ENCODE measurements at regions not wholly inside any gene's neighbourhood (a gene's known extent, or its start where the extent isn't known, plus 50 kb on each side); places are given as distances from the start of the nearest gene placed in this dataset.
"Not testable (repeated sequence)": the region's sequence is repeated elsewhere in the genome, so short reads cannot be mapped to it uniquely, and the experiment has no call there.

DNA sequence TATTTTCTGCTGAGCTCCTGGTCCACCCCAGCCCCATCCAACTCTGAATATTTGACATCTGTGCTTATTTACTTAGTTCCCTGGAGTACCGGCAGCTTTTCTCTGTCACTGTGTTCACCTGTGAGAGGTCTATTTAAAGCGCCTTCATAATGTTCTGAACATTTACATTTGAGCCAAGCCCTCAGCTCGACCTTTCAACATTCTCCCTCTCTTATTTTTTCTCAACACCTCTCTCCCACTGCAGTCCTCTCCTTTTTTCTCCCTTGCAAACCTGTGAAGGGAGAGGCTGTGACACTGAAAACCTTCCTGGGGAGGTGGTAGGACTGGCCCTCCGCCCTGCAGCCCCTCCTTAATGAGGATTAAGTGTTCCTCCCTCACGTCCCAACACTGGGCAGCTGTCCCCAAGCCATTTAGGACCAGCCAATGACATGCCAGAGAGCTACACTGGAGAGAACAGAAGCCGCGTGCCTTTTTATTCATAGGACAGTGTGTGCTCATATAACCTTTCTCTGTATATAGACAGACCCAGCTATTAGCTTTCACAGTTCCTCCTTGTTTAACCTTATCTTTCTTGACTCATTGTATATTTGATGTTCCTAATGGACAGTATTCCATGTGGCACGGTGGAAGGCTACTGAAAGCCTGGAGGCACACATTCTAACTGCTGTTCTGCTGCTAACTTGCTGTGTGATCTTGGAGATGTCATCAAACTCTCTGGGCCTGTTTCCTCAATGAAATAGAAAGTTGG is 134.8 kb downstream of the NUFIP1 start:
- DNase-seq (ENCODE audit: low spot score), result no peak
- intact Hi-C loops (cut with DNase I), result loop anchor here (10.0 kb wide), 1 partner anchor 100 kb away; no protein-coding TSS in a partner anchor

- intact Hi-C loops (cut with DNase I), result loop anchor here (10.0 kb wide), 1 partner anchor 99 kb away; no protein-coding TSS in a partner anchor
- no peak for DNase-seq (ENCODE audit: low spot score)
Measured at GRCh38 chr13:44853641-44854040, 135.6 kb downstream of the NUFIP1 start.

- DNase-seq (ENCODE audit: low spot score), result no peak
- intact Hi-C loops (cut with DNase I), result no loop called here
Measured at GRCh38 chr13:44848920-44849676, 140.2 kb downstream of the NUFIP1 start.

- DNase-seq (ENCODE audit: low spot score); intact Hi-C loops (cut with DNase I): not testable (repeated sequence)
Measured at GRCh38 chr13:44845281-44846058, 143.8 kb downstream of the NUFIP1 start.

DNA sequence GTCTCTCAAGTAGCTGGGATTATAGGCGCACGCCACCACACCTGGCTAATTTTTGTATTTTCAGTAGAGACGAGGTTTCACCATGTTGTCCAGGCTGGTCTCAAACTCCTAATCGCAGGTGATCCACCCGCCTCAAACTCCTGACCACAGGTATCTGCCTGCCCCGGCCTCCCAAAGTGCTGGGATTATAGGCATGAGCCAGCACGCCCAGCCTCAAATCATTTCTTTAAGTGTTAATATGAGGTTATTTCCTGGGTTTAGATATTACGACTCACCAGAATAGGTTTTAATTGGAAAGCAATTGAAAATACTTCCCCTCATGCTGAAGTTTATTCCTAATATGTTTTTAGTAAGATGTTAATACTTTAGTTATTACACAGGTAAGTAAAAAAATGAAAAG is 144.5 kb downstream of the NUFIP1 start:
- intact Hi-C loops (cut with DNase I), result no loop called here

DNA sequence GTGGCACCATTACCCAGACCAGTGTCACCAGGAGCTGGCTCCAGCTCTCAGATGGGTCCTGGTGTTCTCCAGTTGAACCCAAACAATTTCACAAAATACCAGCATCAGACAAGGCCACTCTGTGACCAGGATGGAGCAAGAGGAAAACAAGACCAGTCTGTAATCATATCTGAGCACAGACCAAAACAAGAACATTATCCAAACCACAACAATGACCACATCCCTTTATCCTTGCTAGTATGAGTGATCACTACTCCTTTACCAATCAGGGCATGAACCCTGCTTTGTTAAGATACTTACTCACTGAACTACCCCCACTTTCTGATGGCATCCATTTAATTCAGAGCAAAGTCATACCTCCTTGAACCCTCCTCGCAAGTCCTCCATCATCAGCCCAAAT is 145.9 kb downstream of the NUFIP1 start:
- intact Hi-C loops (cut with DNase I), result no loop called here
- no peak for DNase-seq (ENCODE audit: low spot score)

More for the DNA sequence above, 144.5 kb downstream of the NUFIP1 start:
- no peak for DNase-seq (ENCODE audit: low spot score)

- no peak for DNase-seq (ENCODE audit: low spot score)
- intact Hi-C loops (cut with DNase I), result no loop called here
Measured at GRCh38 chr13:44842158-44842557, 147.1 kb downstream of the NUFIP1 start.

DNA sequence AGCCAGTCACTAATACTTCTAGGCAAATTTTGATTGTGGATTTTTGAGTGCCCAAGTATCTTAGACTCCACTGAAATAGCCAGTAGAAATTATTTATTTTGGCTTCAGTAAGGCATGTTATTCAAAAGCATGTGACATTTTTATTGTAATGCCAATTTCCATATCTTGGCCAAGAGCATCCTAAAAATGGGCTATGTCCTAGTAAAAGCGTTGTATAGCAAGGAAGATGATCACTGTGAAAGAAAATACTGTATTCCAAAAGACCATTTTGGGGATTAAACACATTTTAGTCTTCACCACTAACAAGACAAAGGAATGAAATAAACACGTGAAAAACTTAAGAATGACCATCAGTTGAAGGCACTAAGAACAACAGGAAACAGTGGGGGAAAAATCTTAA is 149.1 kb downstream of the NUFIP1 start:
- intact Hi-C loops (cut with DNase I), result no loop called here
- DNase-seq (ENCODE audit: low spot score), result no peak

GRCh38 chr13:44837250-44837649 is 152.0 kb downstream of the NUFIP1 start:
- intact Hi-C loops (cut with DNase I), result no loop called here

GRCh38 chr13:44834404-44834803 is 154.9 kb downstream of the NUFIP1 start:
- DNase-seq (ENCODE audit: low spot score), result no peak
- intact Hi-C loops (cut with DNase I), result no loop called here

More at GRCh38 chr13:44837250-44837649, 152.0 kb downstream of the NUFIP1 start:
- no peak for DNase-seq (ENCODE audit: low spot score)

GRCh38 chr13:44833626-44834025 is 155.6 kb downstream of the NUFIP1 start:
- intact Hi-C loops (cut with DNase I), result no loop called here
- DNase-seq (ENCODE audit: low spot score), result no peak

- intact Hi-C loops (cut with DNase I), result no loop called here
- no peak for DNase-seq (ENCODE audit: low spot score)
Measured at GRCh38 chr13:44833139-44833538, 156.1 kb downstream of the NUFIP1 start.

DNA sequence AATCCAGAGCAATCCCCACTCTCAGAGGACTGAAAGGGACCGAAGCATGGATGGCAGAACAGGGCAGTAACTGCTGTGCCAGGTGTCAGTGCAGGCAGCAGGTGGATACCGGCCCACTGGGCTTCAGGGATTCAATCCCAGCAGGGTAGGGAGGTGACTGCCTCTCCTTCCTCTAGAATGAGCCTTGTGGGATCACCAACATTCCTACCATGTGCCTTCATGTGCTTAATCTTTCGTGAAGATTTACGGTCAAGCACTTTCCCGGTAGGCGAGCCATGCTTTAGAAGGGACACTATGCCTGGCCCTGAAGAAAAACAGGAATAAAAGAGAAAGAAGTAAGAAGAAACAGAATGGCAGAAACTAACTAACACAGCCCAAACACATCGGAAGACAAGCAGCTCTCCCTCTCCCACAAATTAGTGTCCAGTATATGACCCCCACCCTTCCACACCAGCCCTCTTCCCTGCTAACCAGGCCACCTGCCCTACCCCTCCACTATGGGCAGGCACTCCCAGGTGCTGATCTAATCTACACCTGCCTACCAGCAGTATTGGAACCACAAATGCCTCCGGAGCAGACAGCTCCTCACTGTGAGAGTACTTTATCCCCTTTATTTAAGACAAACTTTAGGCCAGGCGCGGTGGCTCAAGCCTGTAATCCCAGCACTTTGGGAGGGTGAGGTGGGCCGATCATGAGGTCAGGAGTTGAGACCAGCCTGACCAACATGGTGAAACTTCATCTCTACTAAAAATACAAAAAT is 162.5 kb downstream of the NUFIP1 start:
- intact Hi-C loops (cut with DNase I), result no loop called here
- DNase-seq (ENCODE audit: low spot score), result no peak

GRCh38 chr13:44825953-44826352 is 163.3 kb downstream of the NUFIP1 start:
- no peak for DNase-seq (ENCODE audit: low spot score)
- intact Hi-C loops (cut with DNase I), result no loop called here

DNA sequence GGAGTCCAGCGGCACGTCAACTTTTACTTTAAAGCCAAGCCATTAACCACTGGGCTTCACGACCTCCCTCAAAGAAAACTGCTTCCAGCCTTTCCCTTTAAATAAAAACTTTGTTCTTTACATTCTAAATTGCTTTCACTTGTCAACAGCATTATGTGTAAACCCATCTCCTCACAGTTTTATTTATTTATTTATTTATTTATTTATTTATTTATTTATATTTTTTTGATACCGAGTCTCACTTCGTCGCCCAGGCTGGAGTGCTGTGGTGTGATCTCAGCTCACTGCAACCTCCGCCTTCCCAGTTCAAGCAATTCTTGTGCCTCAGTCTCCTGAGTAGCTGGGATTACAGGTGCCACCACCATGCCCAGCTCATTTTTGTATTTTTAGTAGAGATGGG is 165.7 kb downstream of the NUFIP1 start:
- intact Hi-C loops (cut with DNase I); DNase-seq (ENCODE audit: low spot score): not testable (repeated sequence)

DNA sequence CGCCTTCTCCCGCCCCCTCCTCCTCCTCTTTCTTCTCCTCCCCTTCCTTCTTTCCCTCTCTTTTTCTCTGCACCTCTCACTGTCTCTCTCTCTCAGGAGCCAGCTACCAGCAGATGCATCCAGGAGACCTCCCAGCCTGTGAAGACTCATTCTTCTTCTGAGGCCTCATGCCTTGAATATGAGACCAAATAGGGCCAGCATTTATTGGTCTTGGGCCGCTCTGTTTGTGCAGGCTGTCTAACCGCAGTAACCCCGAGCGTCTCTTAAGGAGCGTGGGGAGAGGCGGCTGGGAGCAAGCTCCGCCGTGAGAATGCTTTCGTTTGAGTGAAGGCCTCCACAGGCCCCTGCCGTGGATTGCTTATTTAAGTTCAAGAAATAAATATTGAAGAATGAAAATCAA is 167.0 kb downstream of the NUFIP1 start:
- no peak for DNase-seq (ENCODE audit: low spot score)
- intact Hi-C loops (cut with DNase I), result no loop called here

DNA sequence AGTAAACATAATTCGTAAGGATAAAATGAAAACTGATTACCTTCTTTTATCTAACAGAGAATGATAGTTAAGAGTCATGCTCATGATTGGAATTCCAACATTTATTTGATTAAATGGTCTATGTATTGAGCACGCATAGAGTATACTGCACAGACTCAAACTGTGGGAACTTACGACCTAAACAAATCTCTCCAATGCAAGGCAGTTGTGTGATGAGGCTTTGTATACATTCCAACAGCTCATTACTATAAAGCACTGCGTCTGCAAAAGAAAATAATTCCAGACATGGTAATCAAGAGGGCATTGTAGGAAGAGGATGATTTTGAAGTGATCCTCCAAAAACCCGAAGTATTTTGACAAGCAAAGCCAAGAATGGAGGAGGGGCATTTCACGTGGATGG is 169.5 kb downstream of the NUFIP1 start:
- intact Hi-C loops (cut with DNase I), result no loop called here
- no peak for DNase-seq (ENCODE audit: low spot score)

- intact Hi-C loops (cut with DNase I), result no loop called here
- DNase-seq (ENCODE audit: low spot score), result no peak
Measured at GRCh38 chr13:44819245-44819644, 170.0 kb downstream of the NUFIP1 start.

GRCh38 chr13:44818428-44818827 is 170.8 kb downstream of the NUFIP1 start:
- intact Hi-C loops (cut with DNase I), result no loop called here
- no peak for DNase-seq (ENCODE audit: low spot score)

DNA sequence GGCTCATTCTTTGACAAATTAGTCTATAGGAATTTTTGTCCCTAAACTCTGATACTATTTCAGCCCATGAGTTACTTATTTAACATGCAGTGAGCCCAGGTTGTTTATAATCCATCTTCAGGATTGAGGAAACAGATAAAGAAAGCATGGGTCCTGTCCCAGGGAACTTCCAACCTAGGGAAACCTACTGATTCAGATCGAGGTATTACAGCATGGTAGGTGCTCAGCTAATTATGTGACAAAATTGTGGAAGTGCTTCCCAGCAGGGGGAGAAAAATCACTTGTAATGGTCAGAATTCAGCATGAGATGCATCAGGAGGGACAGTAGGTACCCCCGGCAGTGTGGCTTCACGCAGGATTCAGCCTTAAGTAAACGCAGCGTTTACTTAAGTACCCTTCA is 171.3 kb downstream of the NUFIP1 start:
- no peak for DNase-seq (ENCODE audit: low spot score)
- intact Hi-C loops (cut with DNase I), result no loop called here
